Astrocyte of the spinal cord (primary cell): ENCODE measurements at regions not wholly inside any gene's neighbourhood (a gene's known extent, or its start where the extent isn't known, plus 50 kb on each side); places are given as distances from the start of the nearest gene placed in this dataset.

Experiments used
- DNase-seq: peaks from one replicate; pipeline ENCODE4 v3.0.0; 2011; ENCODE audit warnings: low read depth, low spot score
- H3K4me3 ChIP-seq: 2 replicates; pipeline ENCODE4 v1.5.1; 2011; ENCODE audit warnings: low read depth, mild to moderate bottlenecking, low read length, moderate library complexity
- in situ Hi-C: cut with HindIII; loops from 2 replicates; pipeline ENCODE4 v1.10.0; 2017; ENCODE audit warnings: low sequenced_read_pairs
- TF ChIP-seq, protein P1 (sequence below): IDR thresholded peaks from 2 replicates; pipeline ENCODE4 v1.5.1; 2012; ENCODE audit warnings: low read depth, mild to moderate bottlenecking, low read length, inconsistent platforms

GRCh38 chr6:85372915-85373270 is 77.0 kb upstream of the NT5E start:
- TF ChIP-seq, protein P1, sequence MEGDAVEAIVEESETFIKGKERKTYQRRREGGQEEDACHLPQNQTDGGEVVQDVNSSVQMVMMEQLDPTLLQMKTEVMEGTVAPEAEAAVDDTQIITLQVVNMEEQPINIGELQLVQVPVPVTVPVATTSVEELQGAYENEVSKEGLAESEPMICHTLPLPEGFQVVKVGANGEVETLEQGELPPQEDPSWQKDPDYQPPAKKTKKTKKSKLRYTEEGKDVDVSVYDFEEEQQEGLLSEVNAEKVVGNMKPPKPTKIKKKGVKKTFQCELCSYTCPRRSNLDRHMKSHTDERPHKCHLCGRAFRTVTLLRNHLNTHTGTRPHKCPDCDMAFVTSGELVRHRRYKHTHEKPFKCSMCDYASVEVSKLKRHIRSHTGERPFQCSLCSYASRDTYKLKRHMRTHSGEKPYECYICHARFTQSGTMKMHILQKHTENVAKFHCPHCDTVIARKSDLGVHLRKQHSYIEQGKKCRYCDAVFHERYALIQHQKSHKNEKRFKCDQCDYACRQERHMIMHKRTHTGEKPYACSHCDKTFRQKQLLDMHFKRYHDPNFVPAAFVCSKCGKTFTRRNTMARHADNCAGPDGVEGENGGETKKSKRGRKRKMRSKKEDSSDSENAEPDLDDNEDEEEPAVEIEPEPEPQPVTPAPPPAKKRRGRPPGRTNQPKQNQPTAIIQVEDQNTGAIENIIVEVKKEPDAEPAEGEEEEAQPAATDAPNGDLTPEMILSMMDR: no peak
- in situ Hi-C loops: no loop called here

GRCh38 chr6:85372188-85372914 is 77.5 kb upstream of the NT5E start:
- DNase-seq: no peak
- TF ChIP-seq, protein P1: no peak
- no peak overlapping the region for H3K4me3 ChIP-seq
- in situ Hi-C loops: no loop called here

More at GRCh38 chr6:85372915-85373270, 77.0 kb upstream of the NT5E start:
- DNase-seq: no peak
- H3K4me3 ChIP-seq: no peak overlapping the region

- H3K4me3 ChIP-seq: no peak overlapping the region
- TF ChIP-seq, protein P1: no peak
- in situ Hi-C loops: no loop called here
- DNase-seq: no peak
Measured at GRCh38 chr6:85368631-85369030, 81.3 kb upstream of the NT5E start.

GRCh38 chr6:85364344-85364743 is 85.5 kb upstream of the NT5E start:
- in situ Hi-C loops: no loop called here
- peak; percentile 74 for DNase-seq
- TF ChIP-seq, protein P1: no peak
- no peak overlapping the region for H3K4me3 ChIP-seq

DNA sequence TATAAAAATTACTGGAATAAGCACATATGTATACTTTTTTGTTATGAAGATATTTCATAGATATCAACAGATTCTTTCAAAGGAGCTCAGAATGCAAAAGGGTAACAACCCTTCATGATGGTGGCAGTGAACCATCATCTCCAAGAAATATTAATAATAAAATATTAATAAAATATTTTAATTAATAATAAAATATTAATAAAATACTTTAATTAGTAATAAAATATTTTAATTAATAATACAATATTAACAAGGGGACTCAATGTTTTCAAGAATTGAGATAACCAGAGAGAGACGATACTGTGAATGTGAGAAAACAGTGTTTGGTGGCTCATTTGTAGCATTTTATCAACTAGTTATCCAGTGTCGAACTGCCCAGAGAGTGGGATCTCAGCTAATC is 86.0 kb upstream of the NT5E start:
- H3K4me3 ChIP-seq: no peak overlapping the region
- TF ChIP-seq, protein P1: no peak
- DNase-seq: no peak
- in situ Hi-C loops: no loop called here

DNA sequence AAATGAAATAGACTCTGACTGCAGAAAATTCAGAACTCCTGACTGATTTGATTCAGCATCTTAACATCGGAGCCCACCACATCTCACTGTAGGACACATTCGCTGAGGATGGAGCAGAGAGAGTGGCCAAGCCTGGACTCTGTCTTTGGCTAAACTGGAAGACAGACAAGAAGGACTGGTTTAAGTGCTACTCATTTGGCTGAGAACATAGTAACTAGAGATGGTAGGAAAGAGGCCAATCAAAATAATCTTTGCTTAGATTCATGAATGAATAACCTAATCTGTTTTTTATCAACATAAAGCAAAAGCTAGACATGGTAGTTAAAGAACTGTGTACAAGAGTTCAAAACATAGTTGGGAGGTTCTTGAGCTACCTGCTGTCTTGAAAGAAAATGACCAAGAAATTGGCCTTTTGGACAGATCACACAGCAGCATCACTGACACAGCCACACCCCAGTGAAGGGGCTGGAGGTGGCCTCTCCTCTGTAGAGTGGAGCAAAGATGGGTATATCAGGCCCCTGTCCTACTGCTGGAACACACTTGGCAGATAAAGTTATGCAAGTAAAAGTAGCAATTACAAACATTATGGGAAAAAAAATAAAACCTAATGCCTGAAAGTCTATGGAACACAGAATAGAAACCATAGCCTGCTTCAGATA is 87.1 kb upstream of the NT5E start:
- in situ Hi-C loops: no loop called here
- TF ChIP-seq, protein P1: no peak
- peak; percentile 55 for DNase-seq
- no peak overlapping the region for H3K4me3 ChIP-seq
